ENCODE measurements at regions not wholly inside any gene's neighbourhood (a gene's known extent, or its start where the extent isn't known, plus 50 kb on each side); places are given as distances from the start of the nearest gene placed in this dataset.

DNA sequence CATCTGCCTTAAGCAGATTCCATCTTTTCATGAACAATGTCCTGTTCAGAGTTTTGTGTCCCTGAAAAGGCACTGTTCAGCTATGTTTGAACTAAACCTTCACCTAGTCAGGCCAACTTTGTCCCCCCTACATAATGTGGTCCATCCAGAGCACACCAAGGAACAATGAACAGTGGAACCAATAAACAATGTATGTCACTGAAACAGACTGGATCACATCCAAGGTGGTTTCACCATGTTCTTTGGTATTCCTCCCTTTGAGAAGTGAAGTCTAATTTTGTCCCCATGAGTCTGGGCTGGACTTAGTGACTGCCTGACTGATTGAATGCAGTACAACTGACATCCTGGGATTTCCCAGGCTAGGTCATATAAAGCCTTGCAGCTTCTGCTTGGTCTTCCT, 174.5 kb downstream of the SLC24A2 start:
- DNase-seq (ENCODE audit: low spot score) = no peak
- in situ Hi-C loops (cut with MboI; ENCODE audit: low pct_unique_long_range_greater_than_20kb, low sequenced_read_pairs, unreplicated experiment) = no loop called here
- TF ChIP-seq, protein P1, sequence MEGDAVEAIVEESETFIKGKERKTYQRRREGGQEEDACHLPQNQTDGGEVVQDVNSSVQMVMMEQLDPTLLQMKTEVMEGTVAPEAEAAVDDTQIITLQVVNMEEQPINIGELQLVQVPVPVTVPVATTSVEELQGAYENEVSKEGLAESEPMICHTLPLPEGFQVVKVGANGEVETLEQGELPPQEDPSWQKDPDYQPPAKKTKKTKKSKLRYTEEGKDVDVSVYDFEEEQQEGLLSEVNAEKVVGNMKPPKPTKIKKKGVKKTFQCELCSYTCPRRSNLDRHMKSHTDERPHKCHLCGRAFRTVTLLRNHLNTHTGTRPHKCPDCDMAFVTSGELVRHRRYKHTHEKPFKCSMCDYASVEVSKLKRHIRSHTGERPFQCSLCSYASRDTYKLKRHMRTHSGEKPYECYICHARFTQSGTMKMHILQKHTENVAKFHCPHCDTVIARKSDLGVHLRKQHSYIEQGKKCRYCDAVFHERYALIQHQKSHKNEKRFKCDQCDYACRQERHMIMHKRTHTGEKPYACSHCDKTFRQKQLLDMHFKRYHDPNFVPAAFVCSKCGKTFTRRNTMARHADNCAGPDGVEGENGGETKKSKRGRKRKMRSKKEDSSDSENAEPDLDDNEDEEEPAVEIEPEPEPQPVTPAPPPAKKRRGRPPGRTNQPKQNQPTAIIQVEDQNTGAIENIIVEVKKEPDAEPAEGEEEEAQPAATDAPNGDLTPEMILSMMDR (IDR thresholded peaks at IDR 0.05; ENCODE audit: extremely low read depth, insufficient read depth, missing control alignments) = no peak

DNA sequence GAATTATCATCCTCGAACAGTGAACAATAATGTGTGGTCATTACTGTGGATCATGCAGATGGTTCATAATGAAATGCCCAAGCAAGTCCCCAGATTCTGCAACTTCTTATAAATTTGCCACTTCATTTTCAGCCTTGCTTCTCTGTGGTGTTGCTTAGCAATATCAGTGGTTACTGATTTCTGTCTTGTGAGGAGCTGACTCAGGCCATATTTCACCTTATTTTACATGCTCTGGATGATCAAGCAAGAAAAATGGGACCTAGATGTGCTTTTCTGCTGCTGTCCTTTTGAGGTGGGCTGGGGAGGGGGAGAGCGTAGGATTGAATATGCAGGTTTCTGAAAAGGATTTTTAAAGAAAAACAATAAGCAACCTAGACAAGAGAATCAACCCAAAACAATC, 188.3 kb downstream of the SLC24A2 start:
- TF ChIP-seq, protein P1 (IDR thresholded peaks at IDR 0.05; ENCODE audit: extremely low read depth, insufficient read depth, missing control alignments) = no peak
- no peak for DNase-seq (ENCODE audit: low spot score)
- in situ Hi-C loops (cut with MboI; ENCODE audit: low pct_unique_long_range_greater_than_20kb, low sequenced_read_pairs, unreplicated experiment) = no loop called here

DNA sequence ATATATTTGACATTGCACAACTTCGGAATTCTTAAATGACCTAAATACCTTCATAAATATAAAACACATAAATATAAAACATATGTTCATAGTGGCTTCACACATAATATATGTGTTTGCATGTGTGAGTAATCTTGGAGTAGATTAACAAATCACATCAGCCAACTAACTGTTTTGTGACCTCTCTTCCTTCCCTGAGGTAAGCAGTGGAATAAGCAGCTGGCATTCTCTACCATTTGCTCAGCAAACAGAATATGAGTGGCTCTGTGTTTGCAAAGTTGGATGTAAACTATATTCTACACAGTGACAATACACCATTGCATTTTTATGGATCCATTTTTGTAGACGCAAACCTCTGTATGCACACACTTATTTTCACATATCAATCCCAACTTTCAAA, 189.9 kb downstream of the ACER2 start:
- in situ Hi-C loops (cut with MboI; ENCODE audit: low pct_unique_long_range_greater_than_20kb, low sequenced_read_pairs, unreplicated experiment) = no loop called here
- TF ChIP-seq, protein P1 (IDR thresholded peaks at IDR 0.05; ENCODE audit: extremely low read depth, insufficient read depth, missing control alignments) = no peak

DNA sequence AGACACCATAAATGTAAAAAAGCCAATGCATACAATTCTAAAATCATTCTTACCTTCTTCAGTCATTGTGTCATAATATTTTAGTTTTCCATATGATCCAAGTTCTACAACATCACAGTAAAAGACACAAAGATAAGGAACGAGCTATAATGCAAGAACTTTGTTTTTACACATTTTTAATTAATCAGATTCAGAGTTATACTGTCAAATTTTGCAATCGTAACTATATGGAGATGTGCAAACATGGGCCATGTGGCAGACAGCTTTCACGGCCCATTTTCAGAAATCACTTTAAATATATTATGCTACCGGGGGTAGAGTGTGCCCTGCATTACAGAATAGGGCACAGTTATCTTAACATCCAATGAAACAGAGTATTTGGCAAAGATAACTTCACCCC, 188.4 kb downstream of the ACER2 start:
- in situ Hi-C loops (cut with MboI; ENCODE audit: low pct_unique_long_range_greater_than_20kb, low sequenced_read_pairs, unreplicated experiment) = no loop called here
- DNase-seq (ENCODE audit: low spot score) = no peak
- TF ChIP-seq, protein P1 (IDR thresholded peaks at IDR 0.05; ENCODE audit: extremely low read depth, insufficient read depth, missing control alignments) = no peak

More for the DNA sequence above, 189.9 kb downstream of the ACER2 start:
- no peak for DNase-seq (ENCODE audit: low spot score)

DNA sequence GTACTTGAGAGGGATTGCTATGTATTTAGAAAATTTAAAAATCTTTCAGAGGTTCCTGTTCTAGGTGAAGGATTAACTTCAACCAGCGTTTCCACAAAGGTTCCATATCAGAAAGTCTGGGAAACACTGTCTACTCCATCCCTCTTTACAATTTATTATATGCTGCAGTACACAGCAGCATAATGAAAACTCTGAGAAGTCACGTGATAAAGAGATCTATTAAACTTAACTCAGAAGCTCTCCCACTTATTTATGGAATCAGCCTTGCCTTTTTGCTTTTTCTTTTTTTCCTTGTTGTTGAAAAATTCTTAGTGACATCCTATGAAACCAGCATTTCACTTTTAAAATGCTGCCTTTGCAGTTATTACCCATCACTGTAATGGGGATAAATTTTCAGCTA, 186.2 kb downstream of the ACER2 start:
- in situ Hi-C loops (cut with MboI; ENCODE audit: low pct_unique_long_range_greater_than_20kb, low sequenced_read_pairs, unreplicated experiment) = no loop called here
- DNase-seq (ENCODE audit: low spot score) = no peak
- TF ChIP-seq, protein P1 (IDR thresholded peaks at IDR 0.05; ENCODE audit: extremely low read depth, insufficient read depth, missing control alignments) = no peak

DNA sequence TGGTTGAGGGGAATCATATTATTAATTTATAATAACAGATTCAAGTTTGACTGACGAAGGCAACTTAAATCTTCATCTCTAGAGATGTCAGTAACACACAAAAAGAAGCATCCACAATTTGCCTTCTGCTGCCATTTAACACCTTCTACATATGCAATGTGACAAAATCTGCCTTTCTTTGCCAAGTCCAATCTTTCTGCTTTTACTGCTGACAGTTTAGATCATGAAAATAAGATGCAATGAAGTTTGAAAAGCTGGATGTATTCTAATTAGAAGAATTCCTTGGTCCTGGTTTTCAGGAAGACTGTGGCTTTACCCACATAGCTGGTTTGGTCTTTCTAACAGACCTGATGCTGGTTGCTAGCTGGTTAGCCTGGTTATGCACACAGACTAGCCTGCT, 178.9 kb downstream of the ACER2 start:
- DNase-seq (ENCODE audit: low spot score) = no peak
- TF ChIP-seq, protein P1 (IDR thresholded peaks at IDR 0.05; ENCODE audit: extremely low read depth, insufficient read depth, missing control alignments) = no peak
- in situ Hi-C loops (cut with MboI; ENCODE audit: low pct_unique_long_range_greater_than_20kb, low sequenced_read_pairs, unreplicated experiment) = no loop called here

DNA sequence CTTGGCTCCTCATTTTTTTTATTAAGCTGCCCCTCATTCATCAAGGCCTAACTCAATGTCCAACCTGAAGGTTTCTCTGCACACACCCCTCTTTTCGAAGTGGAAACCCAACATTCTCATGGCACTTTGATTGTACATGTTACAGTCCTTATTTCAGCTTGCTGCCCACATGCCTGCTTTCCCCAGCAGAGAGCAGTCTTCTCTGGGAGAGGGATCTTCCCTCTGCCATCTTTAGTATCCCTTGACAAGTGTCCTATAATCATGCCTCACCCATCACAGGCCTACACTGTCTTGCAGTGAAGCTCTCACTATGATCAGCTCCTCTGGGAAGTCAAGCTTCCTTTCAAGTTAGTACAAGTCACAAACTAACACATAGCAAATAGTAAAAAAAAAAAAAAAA, 175.1 kb downstream of the ACER2 start:
- in situ Hi-C loops (cut with MboI; ENCODE audit: low pct_unique_long_range_greater_than_20kb, low sequenced_read_pairs, unreplicated experiment) = no loop called here
- no peak for DNase-seq (ENCODE audit: low spot score)
- TF ChIP-seq, protein P1 (IDR thresholded peaks at IDR 0.05; ENCODE audit: extremely low read depth, insufficient read depth, missing control alignments) = no peak

Measured in GM13977 (cell line).